Stimulated activated naive CD4-positive, alpha-beta T cell (primary cell): ENCODE measurements at regions not wholly inside any gene's neighbourhood (a gene's known extent, or its start where the extent isn't known, plus 50 kb on each side); places are given as distances from the start of the nearest gene placed in this dataset.

ENCODE experiments used
- DNase-seq, 6 experiments: peaks; one replicate each; lab custom pipeline; 2025; lab: John Stamatoyannopoulos, UW

DNA sequence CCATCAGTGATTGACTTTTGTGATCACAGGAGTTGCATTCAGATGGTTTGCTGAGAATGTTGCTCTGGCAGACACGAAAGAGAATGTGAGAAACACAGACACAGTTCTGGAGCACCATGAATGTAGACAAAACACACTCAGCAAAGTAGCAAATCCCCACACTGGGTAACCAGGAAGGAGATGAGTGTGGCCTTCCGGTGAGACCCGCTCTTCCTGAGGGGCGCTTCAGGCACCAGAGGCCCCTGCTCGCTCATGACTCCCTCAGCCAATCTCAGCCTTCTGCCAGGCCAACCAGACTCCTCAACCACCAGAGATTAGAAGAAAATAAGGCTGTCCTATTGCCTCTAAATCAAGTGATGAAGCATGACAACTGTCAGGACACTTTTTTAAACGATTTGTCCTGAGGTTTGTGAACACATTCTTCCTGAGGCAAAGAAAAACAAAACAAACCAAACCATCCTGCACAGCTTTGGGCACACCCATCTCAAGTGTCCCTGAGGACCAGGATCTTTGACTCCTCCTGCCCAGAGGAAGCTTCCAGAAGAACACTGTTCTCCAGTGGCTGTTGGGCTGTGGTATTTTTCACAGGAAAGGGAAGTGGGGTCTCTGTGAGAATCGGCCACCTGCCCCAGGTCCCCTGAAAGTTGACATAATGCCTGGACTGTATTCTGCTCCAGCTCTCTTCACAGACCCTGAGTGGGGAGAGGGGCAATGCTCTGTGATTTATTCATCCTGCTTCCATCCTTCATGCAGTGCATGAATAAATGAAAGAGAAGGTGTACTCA is 152.8 kb downstream of the BCL11A start:
- no peak for DNase-seq

DNA sequence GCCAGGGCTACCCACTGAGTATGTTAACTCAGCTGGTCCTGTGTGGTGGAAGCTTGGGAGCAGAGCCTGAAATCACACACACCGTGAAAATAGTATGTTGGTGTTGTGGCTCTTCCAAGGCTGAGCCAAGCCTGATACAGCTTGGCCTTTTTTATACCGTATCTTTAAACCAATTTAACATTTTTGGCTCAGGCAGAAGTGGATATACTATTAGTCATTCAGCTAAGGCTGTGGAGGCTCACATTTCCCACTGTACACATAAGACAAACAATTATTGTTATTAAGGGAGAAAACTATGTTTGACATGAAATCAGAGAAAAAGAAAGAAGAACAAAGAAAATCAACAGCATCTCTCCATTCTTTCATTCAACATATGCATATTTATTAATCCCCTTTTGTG is 159.0 kb downstream of the BCL11A start:
- no peak for DNase-seq

DNA sequence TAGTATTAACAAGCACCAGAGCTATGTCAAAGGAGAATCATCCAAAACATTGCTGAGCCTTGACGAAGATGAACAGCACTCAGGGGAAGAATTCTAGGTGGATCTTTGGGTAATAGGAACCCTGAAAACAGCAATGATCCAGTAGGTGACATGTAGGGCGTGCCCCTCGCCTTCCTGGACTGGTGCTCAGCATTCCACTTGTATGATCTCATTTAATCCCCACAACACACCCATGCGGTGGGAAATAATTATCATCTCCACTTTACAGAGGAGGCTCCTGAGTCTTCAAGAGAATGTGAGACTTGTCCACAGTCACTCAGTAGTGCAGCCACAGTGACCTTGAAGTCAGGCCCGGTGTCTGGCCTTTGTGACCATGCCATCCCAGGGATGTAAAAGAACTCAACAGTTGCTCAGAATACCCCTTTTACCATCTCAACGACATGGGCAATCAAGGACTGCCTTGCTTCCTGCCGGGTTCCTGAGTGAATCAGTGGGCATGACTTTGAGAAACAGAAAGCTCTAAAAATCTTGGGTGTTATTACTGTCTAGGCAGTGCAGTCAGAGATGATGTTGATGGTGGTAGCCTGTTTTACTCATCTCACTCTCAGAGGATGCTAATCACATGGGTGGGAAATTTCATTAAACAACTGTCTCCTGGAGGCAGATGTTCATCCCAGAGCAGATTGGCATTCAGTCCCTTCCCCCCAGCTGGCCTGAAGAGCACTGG is 161.6 kb downstream of the BCL11A start:
- DNase-seq = no peak

DNA sequence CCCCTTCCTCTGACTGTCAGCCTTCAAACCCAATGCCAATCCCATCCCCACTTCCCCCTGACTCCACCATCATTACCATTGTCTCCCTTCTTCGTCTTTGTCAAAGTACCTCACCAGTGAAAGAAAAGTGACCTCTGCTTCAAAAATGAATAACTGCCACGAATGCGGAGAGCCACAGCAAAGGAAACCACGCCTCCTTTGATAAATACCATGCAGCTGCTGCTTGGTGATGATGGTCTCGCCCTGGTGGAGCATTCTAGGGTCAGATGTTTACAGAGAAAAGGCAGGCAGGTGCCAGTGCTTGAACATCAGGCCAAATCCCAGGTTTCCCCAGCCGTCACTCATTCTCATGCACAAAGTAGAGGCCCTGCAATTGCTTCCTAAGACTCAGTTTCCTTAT is 162.2 kb downstream of the BCL11A start:
- DNase-seq = no peak

DNA sequence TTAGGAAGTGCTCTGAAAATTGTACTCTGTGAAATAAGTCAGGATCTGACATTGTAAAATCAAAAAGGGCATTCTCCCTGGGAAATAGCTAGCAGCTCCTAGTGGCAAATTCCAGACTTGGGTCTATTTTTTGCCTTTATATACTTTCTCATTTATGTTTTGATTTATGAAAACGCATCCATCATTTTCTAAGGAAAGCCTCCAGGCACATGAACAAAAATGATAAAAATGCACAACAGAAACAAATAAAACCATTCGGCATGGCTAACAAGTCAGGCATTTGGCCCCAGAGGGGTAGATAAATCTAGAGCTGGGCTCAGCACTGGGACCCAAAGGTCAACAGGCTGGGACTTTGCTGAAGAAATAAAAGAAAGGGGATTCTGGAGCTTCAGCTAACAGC is 167.0 kb downstream of the BCL11A start:
- no peak for DNase-seq

DNA sequence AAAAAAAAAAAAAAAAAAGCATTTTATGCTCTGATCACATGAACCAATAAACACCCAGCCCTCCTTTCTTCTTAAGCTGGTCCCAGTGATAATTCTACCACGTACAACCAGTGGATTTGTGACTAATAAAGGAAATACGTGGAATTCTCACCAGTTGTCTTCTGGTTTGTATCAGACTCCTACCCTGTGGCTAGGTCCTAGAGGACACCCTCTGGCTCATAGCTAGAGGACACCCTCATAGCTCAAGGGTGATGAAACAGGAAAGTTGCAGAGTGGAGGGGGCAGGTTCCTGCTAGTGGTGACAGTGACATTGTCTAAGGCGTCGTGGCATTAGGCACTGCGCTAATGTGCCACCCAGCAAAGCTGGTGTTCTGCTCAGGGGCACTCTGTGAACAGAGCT is 167.8 kb downstream of the BCL11A start:
- DNase-seq = no peak

DNA sequence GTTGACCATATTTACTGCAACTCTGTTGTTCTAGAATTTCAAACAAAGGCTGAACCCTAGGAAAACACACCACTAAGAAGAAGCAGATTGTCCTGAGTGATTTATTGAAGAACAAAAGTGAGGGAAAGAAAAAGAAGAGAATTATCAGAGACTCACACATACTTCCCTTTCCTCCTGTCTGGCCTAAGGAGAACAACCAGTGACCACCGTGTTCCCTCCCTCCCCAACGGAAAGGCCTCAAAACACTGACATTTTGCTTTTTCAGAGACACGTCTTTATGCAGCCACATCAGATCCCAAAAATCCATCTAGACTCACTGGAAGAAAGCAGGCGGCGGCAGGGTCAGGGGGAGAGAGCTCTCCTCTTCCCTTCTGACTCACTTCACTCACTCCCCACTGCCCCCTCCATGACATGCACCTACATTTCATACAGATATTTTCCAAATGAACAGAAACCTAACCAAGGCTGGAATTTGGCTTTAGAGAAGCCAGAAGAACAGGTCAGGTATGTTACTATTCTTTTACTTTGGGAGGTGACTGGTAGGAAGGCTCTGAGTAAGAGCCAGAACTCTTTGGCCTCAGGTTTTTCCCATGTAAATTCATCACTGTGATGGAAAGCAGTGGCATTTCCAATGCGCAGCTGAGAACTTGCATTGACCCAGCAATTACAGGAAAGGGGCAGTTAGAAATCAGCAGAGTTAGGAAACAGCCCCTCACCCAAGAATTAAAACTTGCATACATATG is 169.9 kb downstream of the BCL11A start:
- DNase-seq = no peak

DNA sequence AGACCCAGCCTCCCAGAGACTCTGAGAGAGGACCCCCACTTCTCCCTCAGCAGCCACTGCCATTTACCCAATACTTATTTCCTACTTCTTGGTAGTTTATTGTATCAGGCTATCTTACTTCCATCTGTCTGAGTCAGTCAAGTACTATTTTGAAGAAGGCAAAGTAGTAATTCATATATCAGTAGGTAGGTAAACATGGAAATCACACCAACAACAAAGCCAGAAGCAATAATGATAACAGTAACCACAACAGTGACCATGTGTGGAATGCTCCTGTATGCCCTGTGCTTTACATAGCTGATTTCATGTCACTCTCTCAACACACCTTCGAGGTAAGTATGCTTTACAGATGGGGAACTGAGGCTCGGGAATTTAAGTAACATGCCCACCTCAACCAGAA is 173.0 kb downstream of the BCL11A start:
- no peak for DNase-seq

DNA sequence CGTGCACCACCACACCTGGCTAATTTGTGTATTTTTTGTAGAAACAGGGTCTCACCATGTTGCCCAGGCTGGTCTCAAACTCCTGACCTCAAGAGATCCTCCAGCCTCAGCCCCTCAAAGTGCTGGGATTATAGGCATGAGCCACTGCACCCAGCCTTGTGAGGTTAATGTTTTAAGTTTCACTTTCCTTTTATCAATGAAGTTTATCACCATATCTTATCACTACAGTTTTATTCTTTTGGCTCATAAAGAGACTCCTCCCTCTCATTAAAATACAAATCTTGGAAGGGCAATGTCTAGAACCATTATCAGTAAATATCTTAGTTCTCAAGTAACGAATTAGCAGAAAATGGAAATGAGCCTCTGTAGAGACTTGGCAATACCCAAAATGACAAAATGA is 173.8 kb downstream of the BCL11A start:
- DNase-seq = no peak

DNA sequence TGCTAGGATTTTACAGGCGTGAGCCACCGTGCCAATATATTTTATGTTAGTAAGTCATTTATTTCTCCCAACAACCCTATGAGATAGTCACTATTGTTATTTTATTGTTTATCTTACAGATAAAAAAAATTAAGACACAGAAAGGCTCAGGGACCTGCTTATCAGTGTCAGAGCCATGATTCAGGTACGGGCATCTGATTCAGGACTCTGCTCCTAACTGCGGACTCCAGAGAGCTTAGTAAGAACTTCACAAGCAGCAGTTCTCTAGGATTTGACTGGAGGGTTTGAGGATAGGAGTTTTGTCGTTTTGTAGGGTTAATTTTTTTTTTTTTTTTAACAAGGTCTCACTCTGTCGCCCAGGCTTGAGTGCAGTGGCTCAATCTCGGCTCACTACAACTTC is 174.2 kb downstream of the BCL11A start:
- no peak for DNase-seq

DNA sequence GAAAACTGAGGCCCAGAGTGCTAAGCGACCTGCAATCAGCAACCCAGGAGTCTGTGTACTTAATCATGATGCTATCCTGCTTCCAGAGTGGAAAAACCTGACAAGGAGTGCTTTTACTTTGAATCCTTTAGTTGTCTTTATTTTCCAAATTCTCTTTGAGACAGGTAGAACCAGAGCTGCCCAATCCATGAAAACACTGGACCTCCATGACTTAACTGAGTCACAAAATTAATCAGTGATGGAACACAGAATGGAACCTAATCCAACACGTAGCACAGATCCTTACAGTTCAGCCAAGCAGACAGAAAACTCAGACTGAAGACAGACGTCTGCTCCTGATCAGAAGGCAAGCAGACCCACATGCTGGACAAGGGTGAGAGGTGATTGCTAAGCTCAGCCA is 175.6 kb downstream of the BCL11A start:
- no peak for DNase-seq

DNA sequence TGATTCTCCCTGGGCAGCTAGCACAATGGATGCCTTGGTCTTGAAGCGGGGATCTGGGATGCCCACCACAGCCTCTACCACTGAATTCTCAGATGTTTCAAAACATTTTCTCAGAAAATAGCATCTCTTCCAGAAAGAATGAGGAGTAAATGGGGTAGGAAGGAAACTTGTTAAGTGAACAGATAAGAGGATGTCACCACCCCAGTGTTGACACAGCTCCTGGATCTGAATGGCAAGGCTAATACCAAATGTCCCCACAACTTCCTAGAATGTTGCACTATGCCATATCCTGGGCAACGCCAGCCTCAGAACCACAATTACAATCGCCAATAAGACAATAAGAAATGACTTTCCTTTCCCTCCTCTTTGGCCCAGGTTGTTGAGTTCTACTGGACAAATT is 177.2 kb downstream of the BCL11A start:
- DNase-seq = no peak

DNA sequence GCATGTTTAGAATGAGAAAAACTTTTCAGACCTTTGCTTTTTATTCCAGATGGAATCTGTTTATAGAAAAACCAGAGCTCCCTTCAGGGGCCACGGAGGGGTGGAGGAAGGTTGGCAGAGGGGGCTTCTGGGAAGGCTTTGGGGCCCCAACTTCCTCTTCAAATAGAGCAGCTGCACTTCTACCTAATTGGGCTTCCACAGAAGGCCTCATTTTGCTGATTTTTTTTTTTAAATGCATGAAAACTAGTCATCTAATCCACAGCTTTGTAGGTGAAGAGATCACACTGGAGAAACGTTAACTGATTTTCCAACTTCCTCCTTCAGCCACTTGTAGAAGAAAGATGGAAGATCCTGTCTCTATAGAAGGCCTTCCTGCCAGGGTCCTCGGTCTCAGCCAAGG is 181.8 kb downstream of the BCL11A start:
- DNase-seq = no peak

DNA sequence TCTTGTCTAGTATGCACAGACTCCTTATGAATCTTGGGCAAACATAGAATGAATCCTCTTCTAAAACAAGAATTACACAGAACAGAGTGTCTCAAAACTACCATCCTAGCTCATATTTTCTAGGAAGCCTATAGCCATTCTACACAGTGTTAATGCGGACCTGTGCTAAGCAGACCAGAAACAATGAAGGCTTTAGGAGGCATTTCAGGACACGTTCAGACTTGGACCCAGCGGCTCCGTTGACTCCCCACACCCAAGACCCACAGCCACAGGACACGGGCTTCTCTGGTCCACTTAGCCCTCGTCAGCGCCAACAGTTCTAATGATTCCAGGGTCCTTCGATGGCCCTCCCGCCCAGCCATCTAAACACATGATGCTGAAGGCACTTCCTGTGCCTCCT is 182.2 kb downstream of the BCL11A start:
- DNase-seq = no peak

DNA sequence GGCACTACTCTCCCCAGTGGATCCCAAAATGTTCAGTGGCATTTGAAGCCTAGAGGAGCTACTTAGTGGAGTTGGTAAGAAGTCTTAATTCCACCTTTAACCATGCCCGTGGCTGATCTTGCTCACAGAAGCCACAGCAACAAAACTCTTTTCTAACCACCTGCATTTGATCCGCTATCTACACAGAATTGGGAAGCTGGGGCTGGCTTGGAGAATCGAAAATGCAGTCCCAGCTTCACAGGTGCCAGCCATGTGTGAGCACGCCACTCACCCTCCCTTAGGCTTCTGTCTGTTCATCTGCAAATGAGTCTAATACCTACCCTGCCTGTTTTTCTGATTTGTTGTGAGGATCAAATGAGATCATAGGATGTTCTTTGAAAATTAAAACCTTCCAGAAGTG is 182.6 kb downstream of the BCL11A start:
- DNase-seq = no peak

DNA sequence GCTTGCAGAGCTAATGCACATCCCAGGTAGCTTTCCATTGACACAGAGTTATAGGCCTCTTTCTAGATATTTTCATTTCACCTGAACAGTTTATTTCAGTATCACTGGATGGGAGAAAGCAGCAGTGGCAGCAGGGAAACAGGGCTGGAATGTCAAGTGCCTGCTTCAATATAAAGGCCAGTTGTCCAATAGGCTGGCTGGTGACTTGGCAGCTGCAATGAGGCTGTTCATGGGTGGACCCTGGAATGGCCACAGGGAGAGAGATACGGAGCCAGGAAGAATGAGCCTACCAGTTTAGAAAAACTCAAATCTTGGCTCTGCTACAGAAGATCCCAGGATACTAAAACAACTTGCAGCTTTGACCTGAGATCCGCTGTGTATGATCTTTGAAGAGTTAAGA is 185.0 kb downstream of the BCL11A start:
- no peak for DNase-seq

DNA sequence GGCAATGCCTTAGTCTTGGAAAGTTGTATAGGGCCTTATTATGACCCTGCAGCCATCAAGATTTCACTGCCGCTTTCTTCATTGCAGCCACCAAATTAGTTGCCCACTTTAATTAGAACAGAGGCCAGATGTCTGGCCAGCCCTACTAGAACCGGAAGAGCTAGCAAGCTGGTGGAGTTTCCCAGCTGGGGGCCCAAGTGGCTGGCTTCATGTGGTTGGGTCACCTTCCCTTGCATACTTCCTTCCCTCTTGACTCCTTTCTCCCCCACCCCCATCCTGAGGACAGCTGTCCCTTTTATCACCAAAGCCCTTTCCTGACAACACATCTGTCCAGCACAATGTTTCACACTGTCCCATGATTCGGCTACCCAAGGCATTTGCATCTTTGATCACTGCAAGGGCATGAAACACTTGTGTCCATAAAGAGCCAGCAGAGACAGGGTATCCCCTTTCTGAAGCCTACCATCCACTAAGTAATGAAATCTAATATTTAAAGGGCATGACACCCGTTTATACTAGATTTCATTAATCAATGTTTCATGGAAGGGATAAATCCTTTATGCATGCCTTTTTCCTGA is 187.2 kb downstream of the BCL11A start:
- no peak for DNase-seq

DNA sequence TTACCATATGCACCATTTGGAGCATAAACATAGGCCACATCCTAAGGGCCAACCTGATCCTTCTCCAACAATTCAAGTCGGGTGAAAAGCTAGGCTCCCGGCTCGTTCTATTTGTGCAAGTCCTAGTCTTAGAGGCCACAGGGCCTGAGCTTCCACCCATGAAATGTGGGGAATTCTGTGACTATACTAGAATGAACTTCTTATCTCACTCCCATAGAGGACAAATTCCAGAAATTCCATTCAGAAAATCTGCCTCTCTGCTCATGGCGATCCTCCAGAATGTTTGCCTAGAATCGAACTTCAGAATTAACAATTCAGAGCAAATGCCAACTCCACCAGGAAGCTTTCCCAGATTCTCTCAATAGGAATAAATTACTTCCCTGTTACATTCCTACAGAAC is 187.9 kb downstream of the BCL11A start:
- DNase-seq = no peak

DNA sequence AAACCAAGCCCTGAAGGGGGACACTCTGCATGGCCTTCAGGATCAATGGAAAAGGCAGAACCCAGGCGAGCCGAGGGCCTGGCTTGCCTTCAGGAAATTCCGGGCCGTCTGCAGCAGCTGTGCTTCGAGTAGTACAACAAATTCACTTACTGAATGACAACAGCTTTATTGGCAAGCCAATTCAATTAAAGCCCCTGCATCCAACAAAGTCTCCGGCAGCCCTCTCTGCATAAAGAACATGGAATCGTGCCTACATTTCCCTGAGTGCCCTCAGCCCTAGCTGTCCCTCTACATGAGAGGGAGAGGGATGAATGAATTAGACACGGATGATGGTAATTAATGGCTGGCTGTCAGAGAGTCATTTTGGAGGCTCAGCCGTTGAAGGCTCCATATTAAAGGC is 189.0 kb downstream of the BCL11A start:
- DNase-seq = no peak

DNA sequence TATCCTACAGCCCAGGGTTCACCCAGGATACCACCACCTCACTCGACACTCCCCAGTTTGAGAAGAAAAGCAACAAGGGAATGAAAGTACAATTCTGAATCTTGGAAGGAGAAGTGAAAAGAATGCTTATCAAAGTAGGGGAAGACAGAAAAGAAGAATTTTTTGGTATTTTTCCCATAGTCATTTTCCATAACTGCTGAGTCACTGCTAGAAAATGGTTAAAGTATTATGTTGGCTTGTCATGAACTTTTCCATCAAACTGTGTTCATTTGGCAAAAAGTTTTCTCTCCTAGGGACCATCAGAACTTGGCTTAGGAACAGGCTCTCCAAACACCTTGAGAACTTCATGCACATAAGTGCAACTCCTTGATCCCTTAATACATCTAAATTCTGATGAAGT is 192.0 kb downstream of the BCL11A start:
- DNase-seq = no peak

DNA sequence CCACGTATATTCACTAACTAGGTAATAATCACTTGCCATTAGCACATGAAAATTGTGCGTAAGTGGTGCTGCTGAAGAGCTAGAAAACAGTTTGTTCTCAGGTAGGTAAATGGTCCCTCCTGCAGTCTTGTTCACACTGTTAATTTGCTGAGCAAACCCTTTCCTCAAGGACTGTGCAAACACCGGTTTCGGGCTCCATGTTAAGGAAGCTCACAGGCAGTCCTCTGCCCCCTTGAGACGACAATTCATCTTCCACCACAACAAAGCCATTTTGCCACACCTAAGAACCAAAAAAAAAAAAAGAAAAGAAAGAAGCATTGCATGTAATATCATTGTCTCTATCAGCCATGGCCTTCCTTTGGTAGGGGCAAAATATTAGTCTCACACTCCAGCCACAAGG is 193.9 kb downstream of the BCL11A start:
- no peak for DNase-seq

DNA sequence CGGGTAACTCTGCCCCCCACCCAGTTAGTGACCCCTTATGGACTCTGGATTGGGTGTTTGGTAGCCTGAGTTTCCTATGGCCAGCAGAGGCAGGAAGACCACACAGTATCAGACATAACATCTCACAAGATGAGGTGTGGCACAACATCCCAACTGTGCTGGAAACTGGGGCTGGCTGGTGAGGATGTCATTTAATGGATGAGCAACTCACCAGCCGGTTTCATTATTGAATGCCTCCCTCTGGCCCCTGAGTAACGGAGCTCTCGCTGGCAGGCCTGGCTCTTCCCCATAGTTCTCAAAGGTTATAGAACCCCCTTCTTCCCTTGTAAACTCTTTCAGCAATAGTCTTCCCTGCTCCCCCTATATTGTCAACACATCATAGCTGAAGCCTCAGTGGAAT is 195.0 kb downstream of the BCL11A start:
- no peak for DNase-seq

DNA sequence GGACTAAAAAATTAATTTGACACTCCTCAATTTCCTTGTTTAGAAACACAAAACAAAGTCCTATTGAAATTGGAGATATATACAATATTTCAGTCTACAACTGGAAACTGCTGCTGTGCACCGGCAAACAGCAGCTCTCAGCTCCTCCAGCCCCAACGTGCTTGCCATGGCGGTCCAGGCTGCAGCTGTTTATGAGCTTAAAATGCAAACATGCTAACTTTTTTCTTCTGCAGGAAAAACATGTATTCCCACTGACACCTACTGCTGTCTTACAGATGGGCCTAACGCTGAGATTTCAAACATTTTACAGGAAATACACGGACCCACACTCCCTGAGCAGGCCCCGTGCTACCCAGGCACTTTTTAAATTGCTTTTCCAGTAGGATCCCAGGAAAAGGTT is 195.5 kb downstream of the BCL11A start:
- no peak for DNase-seq
